Right lobe of liver (tissue), 6 donors: ENCODE measurements at regions not wholly inside any gene's neighbourhood (a gene's known extent, or its start where the extent isn't known, plus 50 kb on each side); places are given as distances from the start of the nearest gene placed in this dataset.
"Not testable (repeated sequence)": the region's sequence is repeated elsewhere in the genome, so short reads cannot be mapped to it uniquely, and the experiment has no call there.

Experiments
- ATAC-seq, 4 donors: fragments of 200-7000 bp; cut with Tn5 transposase; one replicate each; pipeline ENCODE4 v1.9.1; 2020; ENCODE audit warnings: mild to moderate bottlenecking in 4 of 4, moderate library complexity in 4 of 4
- DNase-seq, 3 donors: peaks; one replicate each; pipeline ENCODE4 v3.0.0-alpha.2; 2020
- H3K27ac ChIP-seq, 3 donors: fragments of 200-600 bp; one replicate each; pipeline ENCODE4 v1.8.0; 2022
- H3K27me3 ChIP-seq, 2 donors: fragments of 200-600 bp; one replicate each; pipeline ENCODE4 v1.8.0; 2022
- H3K36me3 ChIP-seq, 4 donors: fragments of 200-600 bp; sonication (generic) in 1 of 4; one replicate each; pipeline versions ENCODE4 v1.5.1 to v1.8.0; 2017 to 2022; ENCODE audit warnings: control low read depth in 1 of 4
- H3K4me1 ChIP-seq, 4 donors: fragments of 200-600 bp; sonication (generic) in 1 of 4; one replicate each; pipeline versions ENCODE4 v1.5.1 to v1.8.0; 2017 to 2022; ENCODE audit warnings: control low read depth in 1 of 4
- H3K4me3 ChIP-seq, 3 donors: fragments of 200-600 bp; one replicate each; pipeline ENCODE4 v1.8.0; 2022
- H3K9me3 ChIP-seq, 4 donors: fragments of 200-600 bp; sonication (generic) in 1 of 4; one replicate each; pipeline versions ENCODE4 v1.5.1 to v1.8.0; 2017 to 2022; ENCODE audit warnings: control low read depth in 1 of 4
- CTCF ChIP-seq, 4 donors: fragments of 200-600 bp in 3 of 4; fragments of 450-650 bp in 1 of 4; IDR thresholded peaks; one replicate each; pipeline versions ENCODE4 v1.5.1 to v1.8.0; 2016 to 2022; ENCODE audit warnings: antibody characterized with exemption in 4 of 4, mild to moderate bottlenecking in 2 of 4
- POLR2A ChIP-seq: fragments of 450-650 bp; IDR thresholded peaks from one replicate; pipeline ENCODE4 v1.6.1; 2017; ENCODE audit warnings: antibody characterized with exemption, mild to moderate bottlenecking
- WGBS: methylation state at CpG from one replicate; pipeline ENCODE4 v1.1.6; 2018; ENCODE audit warnings: low coverage, low lambda C conversion rate; ENCODE audit not compliant: insufficient coverage; ENCODE audit errors: missing lambda C conversion rate; 5-methylcytosine and 5-hydroxymethylcytosine counted together
- intact Hi-C, 2 donors: fragments of 100-400 bp; cut with DNase I; formaldehyde crosslinking; loops; one replicate each; pipeline versions ENCODE4 v1.11.2 to v1.14.1; 2022
- donor health status: DM: no; HTN: yes; CAD: no.
- donor health status: DM: no; HTN: no; CAD: no.
- donor health status: DM: no; HTN: no; CAD: no.
- donor health status: DM: no; HTN: yes; CAD: no.
- donor health status: DM: no; HTN: yes; CAD: no.

DNA sequence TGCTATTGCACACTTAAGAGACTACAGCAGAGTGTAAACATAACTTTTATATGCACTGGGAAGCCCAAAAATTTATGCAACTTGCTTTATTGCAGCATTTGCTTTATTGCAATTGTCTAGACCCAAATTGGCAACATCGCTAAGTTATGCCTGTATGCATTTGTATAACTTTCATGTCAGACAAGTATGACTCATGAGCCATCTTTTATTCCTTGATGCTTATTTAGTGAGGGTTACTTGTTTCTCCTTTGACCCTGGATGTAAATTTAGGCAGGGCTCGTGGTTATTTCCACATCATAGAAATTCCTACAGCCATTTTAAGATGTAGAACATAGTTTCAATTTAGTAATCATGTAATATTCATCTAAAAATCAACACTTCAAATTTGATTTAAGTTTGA is 130.3 kb upstream of the LY86 start:
- DNase-seq (no peak), ATAC-seq (no peak)
- no peaks in the 10 kb centered on the region for H3K4me1 ChIP-seq
- no peak overlapping the region for H3K27ac ChIP-seq
- 60% methylated on average over 2 of the region's 2 CpGs for WGBS
- no peaks in the 10 kb centered on the region for H3K27me3 ChIP-seq
- TF ChIP-seq POLR2A, result no peak
- TF ChIP-seq CTCF (IDR thresholded peaks at IDR 0.05), result no peak
- intact Hi-C loops, result no loop called here
- no peak overlapping the region for H3K4me3 ChIP-seq
- no peaks in the 10 kb centered on the region for H3K9me3 ChIP-seq
- no peaks in the 10 kb centered on the region for H3K36me3 ChIP-seq

DNA sequence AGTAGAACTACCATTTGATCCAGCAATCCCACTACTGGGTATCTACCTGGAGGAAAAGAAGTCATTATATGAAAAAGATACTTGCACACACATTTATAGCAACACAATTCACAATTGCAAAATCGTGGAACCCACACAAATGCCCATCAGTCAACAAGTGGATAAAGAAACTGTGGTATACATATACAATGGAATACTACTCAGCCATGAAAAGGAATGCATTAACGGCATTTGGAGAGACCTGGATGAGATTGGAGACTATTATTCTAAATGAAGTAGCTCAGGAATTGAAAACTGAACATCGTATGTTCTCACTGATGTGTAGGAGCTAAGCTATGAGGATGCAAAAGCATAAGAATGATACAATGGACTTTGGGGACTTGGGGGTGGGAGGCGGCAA is 128.6 kb upstream of the LY86 start:
- H3K4me3 ChIP-seq, H3K4me1 ChIP-seq, H3K9me3 ChIP-seq, H3K36me3 ChIP-seq, intact Hi-C loops, H3K27ac ChIP-seq, ATAC-seq, H3K27me3 ChIP-seq, DNase-seq: not testable (repeated sequence)
- WGBS, result 60% methylated on average over 4 of the region's 4 CpGs

- intact Hi-C loops, result no loop called here
- Histone ChIP-seq H3K9me3 (no peaks in the 10 kb centered on the region), H3K4me3 (no peak overlapping the region), H3K36me3 (no peaks in the 10 kb centered on the region), H3K27me3 (no peaks in the 10 kb centered on the region), H3K4me1 (no peaks in the 10 kb centered on the region), H3K27ac (no peak overlapping the region)
- TF ChIP-seq CTCF (IDR thresholded peaks at IDR 0.05), result no peak
- TF ChIP-seq POLR2A, result no peak
- DNase-seq (no peak), ATAC-seq (no peak)
- WGBS, result 68% methylated on average over 2 of the region's 2 CpGs
Measured at GRCh38 chr6:6460416-6460815, 128.1 kb upstream of the LY86 start.

DNA sequence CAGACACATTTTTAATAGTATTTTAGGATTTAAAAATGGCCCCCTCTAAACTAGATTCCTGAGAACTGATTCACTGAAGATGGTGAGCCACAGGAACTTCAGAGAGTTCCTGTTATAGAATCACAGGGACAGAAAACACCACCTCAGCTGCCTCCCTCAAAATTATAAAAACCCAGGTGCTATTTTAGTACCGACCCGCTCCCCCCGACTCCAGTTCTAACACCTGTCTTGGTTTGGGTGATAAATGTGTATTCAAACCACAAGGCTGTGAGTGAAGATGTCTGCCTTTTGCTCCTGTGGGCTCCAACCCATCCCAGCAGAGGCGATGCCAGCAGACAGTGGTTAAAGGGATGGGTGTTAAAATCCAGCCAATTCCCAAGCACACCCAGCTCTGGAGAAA is 127.4 kb upstream of the LY86 start:
- Histone ChIP-seq H3K27me3 (no peaks in the 10 kb centered on the region), H3K4me1 (no peaks in the 10 kb centered on the region), H3K27ac (no peak overlapping the region), H3K9me3 (no peaks in the 10 kb centered on the region), H3K4me3 (no peak overlapping the region), H3K36me3 (no peaks in the 10 kb centered on the region)
- TF ChIP-seq POLR2A (no peak), CTCF (IDR thresholded peaks at IDR 0.05) (no peak)
- 70% methylated on average over 3 of the region's 4 CpGs for WGBS
- DNase-seq, result no peak
- ATAC-seq, result no peak
- intact Hi-C loops, result no loop called here

DNA sequence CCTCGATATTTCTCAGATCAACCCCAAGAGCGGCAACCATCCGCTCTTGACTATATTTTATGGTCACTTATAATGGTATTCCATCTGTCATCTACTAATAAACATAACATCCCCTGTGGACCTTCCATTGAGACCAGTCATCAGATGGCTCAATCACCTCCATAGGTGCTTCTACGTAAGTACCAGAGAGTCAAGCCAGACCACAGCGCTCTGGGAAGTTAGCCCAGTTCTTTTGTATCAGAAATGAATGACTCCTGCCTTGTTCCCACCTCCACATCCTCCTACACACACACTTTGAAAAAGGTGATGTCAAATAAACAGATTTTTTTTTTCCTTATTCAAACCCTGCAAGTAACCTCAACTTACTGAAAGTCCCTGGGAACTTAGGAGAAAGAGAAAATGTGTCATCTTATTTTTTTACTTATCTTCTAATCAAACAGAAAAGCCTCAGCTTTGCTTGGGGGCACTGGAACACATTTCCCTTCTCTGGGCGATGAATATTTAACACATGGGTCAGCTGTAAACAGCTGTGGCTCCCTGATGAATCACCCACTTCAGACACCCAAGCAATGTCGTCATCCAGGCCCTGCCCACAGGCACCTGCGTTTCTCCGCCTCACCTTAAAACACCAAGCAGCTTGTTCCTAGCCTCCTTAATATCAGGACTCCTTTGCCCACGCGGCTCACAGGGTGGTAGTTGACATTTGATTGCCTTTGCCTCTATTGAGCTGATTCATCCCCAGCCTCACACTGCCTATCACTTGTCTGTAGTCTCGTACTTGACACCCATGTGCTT is 121.4 kb upstream of the LY86 start:
- Histone ChIP-seq H3K27ac (no peak overlapping the region), H3K9me3 (no peaks in the 10 kb centered on the region), H3K4me3 (no peak overlapping the region), H3K27me3 (no peaks in the 10 kb centered on the region), H3K4me1 (no peaks in the 10 kb centered on the region), H3K36me3 (no peaks in the 10 kb centered on the region)
- intact Hi-C loops, result no loop called here
- ATAC-seq (no peak), DNase-seq (no peak)
- TF ChIP-seq POLR2A (no peak), CTCF (IDR thresholded peaks at IDR 0.05) (no peak)
- 61% methylated on average over 12 of the region's 12 CpGs for WGBS
